Astrocyte (in vitro differentiated cells and primary cell): ENCODE measurements at regions not wholly inside any gene's neighbourhood (a gene's known extent, or its start where the extent isn't known, plus 50 kb on each side); places are given as distances from the start of the nearest gene placed in this dataset.

Experiments
- DNase-seq: peaks from one replicate; pipeline ENCODE4 v3.0.0-alpha.2; 2010; ENCODE audit warnings: low read depth
- FAIRE-seq: peaks from 2 replicates; lab custom pipeline; 2011; peaks lifted over from hg19 to GRCh38; lab: Jason Lieb, UNC
- H2AFZ ChIP-seq: 2 replicates; pipeline ENCODE4 v1.6.0; 2012; ENCODE audit warnings: low read depth, low read length, inconsistent platforms
- H3K27ac ChIP-seq: 2 replicates; pipeline ENCODE4 v1.5.1; 2011; ENCODE audit warnings: low read depth, low read length, inconsistent platforms
- H3K27me3 ChIP-seq: 2 replicates; pipeline ENCODE4 v1.6.0; 2011; ENCODE audit warnings: low read length, inconsistent platforms; ENCODE audit not compliant: insufficient read depth
- H3K36me3 ChIP-seq: 2 replicates; pipeline ENCODE4 v1.5.1; 2011; ENCODE audit warnings: low read length, inconsistent platforms; ENCODE audit not compliant: insufficient read depth
- H3K4me1 ChIP-seq: 2 replicates; pipeline ENCODE4 v1.5.1; 2011; ENCODE audit warnings: low read length, inconsistent platforms; ENCODE audit not compliant: insufficient read depth
- H3K4me2 ChIP-seq: 2 replicates; pipeline ENCODE4 v1.6.0; 2012; ENCODE audit warnings: low read length, inconsistent platforms
- H3K4me3 ChIP-seq: 2 replicates; pipeline ENCODE4 v1.5.1; 2011; ENCODE audit warnings: low read depth, mild to moderate bottlenecking, low read length, inconsistent platforms; ENCODE audit not compliant: insufficient read depth
- H3K79me2 ChIP-seq: 2 replicates; pipeline ENCODE4 v1.6.0; 2012; ENCODE audit warnings: mild to moderate bottlenecking, low read length, inconsistent platforms; ENCODE audit not compliant: insufficient read depth
- H3K9ac ChIP-seq: 2 replicates; pipeline ENCODE4 v1.6.0; 2012; ENCODE audit warnings: mild to moderate bottlenecking, low read length, inconsistent platforms
- H3K9me3 ChIP-seq: 2 replicates; pipeline ENCODE4 v1.5.1; 2012; ENCODE audit warnings: low read depth, mild to moderate bottlenecking, low read length, inconsistent platforms; ENCODE audit not compliant: insufficient read depth
- H4K20me1 ChIP-seq: 2 replicates; pipeline ENCODE4 v1.6.0; 2012; ENCODE audit warnings: low read length, inconsistent platforms; ENCODE audit not compliant: insufficient read depth
- H3K27ac Mint-ChIP-seq: one replicate; pipeline ENCODE4 v1.8.0; 2021; ENCODE audit warnings: mild to moderate bottlenecking, mixed read lengths; ENCODE audit not compliant: unreplicated experiment
- H3K27me3 Mint-ChIP-seq: one replicate; pipeline ENCODE4 v1.8.0; 2021; ENCODE audit warnings: low read depth, mixed read lengths; ENCODE audit not compliant: unreplicated experiment
- H3K36me3 Mint-ChIP-seq: one replicate; pipeline ENCODE4 v1.8.0; 2021; ENCODE audit warnings: low read depth, mixed read lengths; ENCODE audit not compliant: unreplicated experiment
- H3K4me1 Mint-ChIP-seq: one replicate; pipeline ENCODE4 v1.8.0; 2021; ENCODE audit warnings: low read depth, mixed read lengths; ENCODE audit not compliant: unreplicated experiment
- H3K4me3 Mint-ChIP-seq: one replicate; pipeline ENCODE4 v1.8.0; 2021; ENCODE audit warnings: mild to moderate bottlenecking, moderate library complexity, mixed read lengths; ENCODE audit not compliant: unreplicated experiment
- H3K9me3 Mint-ChIP-seq: one replicate; pipeline ENCODE4 v1.8.0; 2021; ENCODE audit warnings: mild to moderate bottlenecking, mixed read lengths; ENCODE audit not compliant: unreplicated experiment
- EZH2 ChIP-seq: IDR thresholded peaks from 2 replicates; pipeline ENCODE4 v1.6.1; 2012; ENCODE audit warnings: mild to moderate bottlenecking, low read length, inconsistent platforms; ENCODE audit not compliant: insufficient read depth
- TF ChIP-seq, protein P1 (sequence below): IDR thresholded peaks from 2 replicates; pipeline ENCODE4 v1.5.1; 2011; ENCODE audit warnings: low read depth, mild to moderate bottlenecking, inconsistent platforms, low read length, moderate library complexity; ENCODE audit not compliant: insufficient read depth

DNA sequence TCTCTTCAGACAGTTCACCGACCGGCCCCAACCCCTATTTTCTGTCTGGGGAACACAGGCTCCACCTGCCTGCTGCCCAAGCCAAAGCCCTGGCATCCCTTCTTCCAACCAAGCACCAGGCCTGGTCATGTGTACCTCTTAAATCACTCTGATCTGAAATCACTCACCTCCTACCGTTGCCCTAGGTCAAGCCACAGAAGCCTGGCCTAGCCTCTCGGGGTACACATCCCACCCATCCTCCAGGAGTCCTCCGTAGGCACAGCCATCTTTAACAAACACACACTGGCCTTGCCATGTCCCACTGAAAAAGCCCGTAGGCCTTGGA is 81.8 kb downstream of the IRF2BPL start:
- H3K36me3 Mint-ChIP-seq, result no peaks in the 10 kb centered on the region
- H3K4me3 Mint-ChIP-seq, result peak overlapping the region; percentile 74
- peaks cover 42% of the 10 kb centered on the region for H3K4me1 ChIP-seq
- no peak overlapping the region for H3K4me3 ChIP-seq
- no peak for DNase-seq
- H3K4me1 Mint-ChIP-seq, result peaks cover 38% of the 10 kb centered on the region
- no peaks in the 10 kb centered on the region for H3K27me3 Mint-ChIP-seq
- no peaks in the 10 kb centered on the region for H3K79me2 ChIP-seq
- H3K9me3 Mint-ChIP-seq, result no peaks in the 10 kb centered on the region
- peak overlapping the region; percentile 91 for H3K27ac Mint-ChIP-seq
- TF ChIP-seq EZH2, result no peak
- TF ChIP-seq, protein P1, sequence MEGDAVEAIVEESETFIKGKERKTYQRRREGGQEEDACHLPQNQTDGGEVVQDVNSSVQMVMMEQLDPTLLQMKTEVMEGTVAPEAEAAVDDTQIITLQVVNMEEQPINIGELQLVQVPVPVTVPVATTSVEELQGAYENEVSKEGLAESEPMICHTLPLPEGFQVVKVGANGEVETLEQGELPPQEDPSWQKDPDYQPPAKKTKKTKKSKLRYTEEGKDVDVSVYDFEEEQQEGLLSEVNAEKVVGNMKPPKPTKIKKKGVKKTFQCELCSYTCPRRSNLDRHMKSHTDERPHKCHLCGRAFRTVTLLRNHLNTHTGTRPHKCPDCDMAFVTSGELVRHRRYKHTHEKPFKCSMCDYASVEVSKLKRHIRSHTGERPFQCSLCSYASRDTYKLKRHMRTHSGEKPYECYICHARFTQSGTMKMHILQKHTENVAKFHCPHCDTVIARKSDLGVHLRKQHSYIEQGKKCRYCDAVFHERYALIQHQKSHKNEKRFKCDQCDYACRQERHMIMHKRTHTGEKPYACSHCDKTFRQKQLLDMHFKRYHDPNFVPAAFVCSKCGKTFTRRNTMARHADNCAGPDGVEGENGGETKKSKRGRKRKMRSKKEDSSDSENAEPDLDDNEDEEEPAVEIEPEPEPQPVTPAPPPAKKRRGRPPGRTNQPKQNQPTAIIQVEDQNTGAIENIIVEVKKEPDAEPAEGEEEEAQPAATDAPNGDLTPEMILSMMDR, result no peak
- peak overlapping the region; percentile 75 for H3K4me2 ChIP-seq
- FAIRE-seq, result no peak
- peak overlapping the region; percentile 89 for H2AFZ ChIP-seq
- H3K27me3 ChIP-seq, result no peaks in the 10 kb centered on the region
- H3K27ac ChIP-seq, result peak overlapping the region; percentile 91
- no peaks in the 10 kb centered on the region for H3K9me3 ChIP-seq
- H3K36me3 ChIP-seq, result no peaks in the 10 kb centered on the region
- peak overlapping the region; percentile 80 for H3K9ac ChIP-seq
- no peaks in the 10 kb centered on the region for H4K20me1 ChIP-seq

GRCh38 chr14:76943072-76943471 is 85.4 kb downstream of the IRF2BPL start:
- Histone ChIP-seq H2AFZ (no peak overlapping the region), H3K36me3 (no peaks in the 10 kb centered on the region), H3K27ac (no peak overlapping the region), H3K4me2 (no peak overlapping the region), H3K9ac (no peak overlapping the region), H3K4me3 (no peak overlapping the region), H3K4me1 (peaks cover 20% of the 10 kb centered on the region), H4K20me1 (no peaks in the 10 kb centered on the region), H3K9me3 (no peaks in the 10 kb centered on the region), H3K27me3 (no peaks in the 10 kb centered on the region), H3K79me2 (no peaks in the 10 kb centered on the region)
- H3K27ac Mint-ChIP-seq, result peak overlapping the region; percentile 67
- H3K4me3 Mint-ChIP-seq, result no peak overlapping the region
- peaks cover 18% of the 10 kb centered on the region for H3K4me1 Mint-ChIP-seq
- no peak for TF ChIP-seq EZH2
- DNase-seq, result no peak
- H3K27me3 Mint-ChIP-seq, result peaks cover 5% of the 10 kb centered on the region
- H3K36me3 Mint-ChIP-seq, result no peaks in the 10 kb centered on the region
- no peaks in the 10 kb centered on the region for H3K9me3 Mint-ChIP-seq
- FAIRE-seq, result no peak

GRCh38 chr14:76941946-76942805 is 86.3 kb downstream of the IRF2BPL start:
- H3K4me1 Mint-ChIP-seq, result peaks cover 18% of the 10 kb centered on the region

More at GRCh38 chr14:76941946-76942805, 86.3 kb downstream of the IRF2BPL start:
- H3K4me3 Mint-ChIP-seq, result no peak overlapping the region
- H3K4me2 ChIP-seq, result no peak overlapping the region
- no peak for DNase-seq
- H3K9me3 ChIP-seq, result no peaks in the 10 kb centered on the region
- TF ChIP-seq EZH2, result no peak
- TF ChIP-seq, protein P1, result no peak
- no peak overlapping the region for H3K4me3 ChIP-seq
- no peaks in the 10 kb centered on the region for H3K79me2 ChIP-seq
- no peaks in the 10 kb centered on the region for H3K36me3 ChIP-seq
- H3K9me3 Mint-ChIP-seq, result no peaks in the 10 kb centered on the region
- H3K27me3 ChIP-seq, result no peaks in the 10 kb centered on the region
- peaks cover 5% of the 10 kb centered on the region for H3K27me3 Mint-ChIP-seq
- no peak overlapping the region for H3K9ac ChIP-seq
- H3K4me1 ChIP-seq, result peaks cover 22% of the 10 kb centered on the region
- no peak overlapping the region for H3K27ac ChIP-seq
- H3K27ac Mint-ChIP-seq, result no peak overlapping the region
- H4K20me1 ChIP-seq, result no peaks in the 10 kb centered on the region
- no peak for FAIRE-seq
- no peaks in the 10 kb centered on the region for H3K36me3 Mint-ChIP-seq
- H2AFZ ChIP-seq, result no peak overlapping the region
